ENCODE measurements at regions not wholly inside any gene's neighbourhood (a gene's known extent, or its start where the extent isn't known, plus 50 kb on each side); places are given as distances from the start of the nearest gene placed in this dataset.

GRCh38 chr1:181429462-181429861, 53.9 kb upstream of the CACNA1E start:
- no peak for DNase-seq (ENCODE audit: low read depth, low spot score)

- no peak for DNase-seq (ENCODE audit: low read depth, low spot score)
These were observed 53.1 kb upstream of the CACNA1E start for GRCh38 chr1:181430015-181430885.
